Nephron progenitor cell (in vitro differentiated cells): ENCODE measurements at regions not wholly inside any gene's neighbourhood (a gene's known extent, or its start where the extent isn't known, plus 50 kb on each side); places are given as distances from the start of the nearest gene placed in this dataset.
A peak's percentile ranks its signal among the peaks of the same experiment; 100 is the strongest.

Experiments
- DNase-seq: peaks from one replicate; pipeline ENCODE4 v3.0.0; 2021
- H3K27ac Mint-ChIP-seq: 2 replicates; pipeline ENCODE4 v1.8.0; 2021; ENCODE audit warnings: mild to moderate bottlenecking, moderate library complexity, mixed read lengths
- H3K27me3 Mint-ChIP-seq: 2 replicates; pipeline ENCODE4 v1.8.0; 2021; ENCODE audit warnings: mild to moderate bottlenecking, low read depth, mixed read lengths; ENCODE audit not compliant: poor library complexity
- H3K36me3 Mint-ChIP-seq: 2 replicates; pipeline ENCODE4 v1.8.0; 2021; ENCODE audit warnings: low read depth, mixed read lengths
- H3K4me1 Mint-ChIP-seq: 2 replicates; pipeline ENCODE4 v1.8.0; 2021; ENCODE audit warnings: mixed read lengths
- H3K4me3 Mint-ChIP-seq: 2 replicates; pipeline ENCODE4 v1.8.0; 2021; ENCODE audit warnings: mild to moderate bottlenecking, moderate library complexity, mixed read lengths
- H3K9me3 Mint-ChIP-seq: 2 replicates; pipeline ENCODE4 v1.8.0; 2021; ENCODE audit warnings: mild to moderate bottlenecking, moderate library complexity, mixed read lengths
- CTCF ChIP-seq: fragments of 200-600 bp; sonication (generic); IDR thresholded peaks from 2 replicates; pipeline ENCODE4 v1.5.0; 2021; ENCODE audit warnings: antibody characterized with exemption

GRCh38 chr2:14828968-14829367, 196.5 kb downstream of the LRATD1 start:
- no peaks in the 10 kb centered on the region for H3K36me3 Mint-ChIP-seq
- H3K9me3 Mint-ChIP-seq, result no peaks in the 10 kb centered on the region
- H3K4me3 Mint-ChIP-seq, result no peak overlapping the region
- DNase-seq, result no peak
- no peak overlapping the region for H3K27ac Mint-ChIP-seq
- H3K27me3 Mint-ChIP-seq, result no peaks in the 10 kb centered on the region
- no peak for TF ChIP-seq CTCF
- H3K4me1 Mint-ChIP-seq, result peaks cover 4% of the 10 kb centered on the region

GRCh38 chr2:14831458-14831857, 198.9 kb downstream of the LRATD1 start:
- no peak for TF ChIP-seq CTCF
- H3K27me3 Mint-ChIP-seq, result no peaks in the 10 kb centered on the region
- H3K9me3 Mint-ChIP-seq, result peaks cover 8% of the 10 kb centered on the region
- H3K4me1 Mint-ChIP-seq, result peaks cover 4% of the 10 kb centered on the region
- no peaks in the 10 kb centered on the region for H3K36me3 Mint-ChIP-seq
- DNase-seq, result no peak
- H3K4me3 Mint-ChIP-seq, result no peak overlapping the region
- no peak overlapping the region for H3K27ac Mint-ChIP-seq

- peaks cover 8% of the 10 kb centered on the region for H3K27me3 Mint-ChIP-seq
- H3K27ac Mint-ChIP-seq, result no peak overlapping the region
- H3K36me3 Mint-ChIP-seq, result peaks cover 6% of the 10 kb centered on the region
- H3K9me3 Mint-ChIP-seq, result peaks cover 25% of the 10 kb centered on the region
- H3K4me1 Mint-ChIP-seq, result no peaks in the 10 kb centered on the region
- no peak for DNase-seq
- TF ChIP-seq CTCF, result no peak
- no peak overlapping the region for H3K4me3 Mint-ChIP-seq
These were observed 211.1 kb downstream of the LRATD1 start for GRCh38 chr2:14843507-14844204.

GRCh38 chr2:14855751-14856150, 223.2 kb downstream of the LRATD1 start:
- H3K27ac Mint-ChIP-seq, result no peak overlapping the region
- no peak for TF ChIP-seq CTCF
- H3K4me1 Mint-ChIP-seq, result no peaks in the 10 kb centered on the region
- H3K27me3 Mint-ChIP-seq, result no peaks in the 10 kb centered on the region
- peaks cover 8% of the 10 kb centered on the region for H3K36me3 Mint-ChIP-seq
- H3K4me3 Mint-ChIP-seq, result no peak overlapping the region
- H3K9me3 Mint-ChIP-seq, result peaks cover 35% of the 10 kb centered on the region
- DNase-seq, result no peak

- TF ChIP-seq CTCF, result no peak
- H3K36me3 Mint-ChIP-seq, result peaks cover 8% of the 10 kb centered on the region
- no peak for DNase-seq
- peaks cover 36% of the 10 kb centered on the region for H3K9me3 Mint-ChIP-seq
- H3K27me3 Mint-ChIP-seq, result no peaks in the 10 kb centered on the region
- H3K27ac Mint-ChIP-seq, result peak overlapping the region; percentile 52
- no peak overlapping the region for H3K4me3 Mint-ChIP-seq
- peaks cover 11% of the 10 kb centered on the region for H3K4me1 Mint-ChIP-seq
These were observed 228.7 kb downstream of the LRATD1 start for GRCh38 chr2:14861181-14861580.

GRCh38 chr2:14866736-14867352, 234.3 kb downstream of the LRATD1 start:
- Mint-ChIP-seq H3K4me1 (peaks cover 8% of the 10 kb centered on the region), H3K4me3 (no peak overlapping the region), H3K27me3 (no peaks in the 10 kb centered on the region), H3K27ac (no peak overlapping the region), H3K9me3 (peaks cover 28% of the 10 kb centered on the region), H3K36me3 (peaks cover 15% of the 10 kb centered on the region)
- TF ChIP-seq CTCF, result no peak
- no peak for DNase-seq
